Activated T-cell treated with anti-CD3 and anti-CD28 coated beads, Interleukin-2, amount 50 U/mL, for 4 hours (primary cell): ENCODE measurements at regions not wholly inside any gene's neighbourhood (a gene's known extent, or its start where the extent isn't known, plus 50 kb on each side); places are given as distances from the start of the nearest gene placed in this dataset.

ENCODE experiments used
- ATAC-seq, 2 donors: fragments of 200-7000 bp; cut with Tn5 transposase; one replicate each; pipeline ENCODE4 v1.10.0; 2021
- DNase-seq: peaks from one replicate; pipeline ENCODE4 v3.0.0-alpha.2; 2020
- H3K27me3 Mint-ChIP-seq: one replicate; pipeline ENCODE4 v1.8.0; 2021; ENCODE audit warnings: low read depth, mixed read lengths
- H3K36me3 Mint-ChIP-seq: one replicate; pipeline ENCODE4 v1.8.0; 2022; ENCODE audit warnings: mixed read lengths; ENCODE audit not compliant: insufficient read depth
- H3K4me1 Mint-ChIP-seq: one replicate; pipeline ENCODE4 v1.8.0; 2021; ENCODE audit warnings: low read depth, mixed read lengths
- H3K4me3 Mint-ChIP-seq: one replicate; pipeline ENCODE4 v1.8.0; 2021; ENCODE audit warnings: mild to moderate bottlenecking, moderate library complexity, mixed read lengths
- H3K9me3 Mint-ChIP-seq: one replicate; pipeline ENCODE4 v1.8.0; 2021; ENCODE audit warnings: mixed read lengths

DNA sequence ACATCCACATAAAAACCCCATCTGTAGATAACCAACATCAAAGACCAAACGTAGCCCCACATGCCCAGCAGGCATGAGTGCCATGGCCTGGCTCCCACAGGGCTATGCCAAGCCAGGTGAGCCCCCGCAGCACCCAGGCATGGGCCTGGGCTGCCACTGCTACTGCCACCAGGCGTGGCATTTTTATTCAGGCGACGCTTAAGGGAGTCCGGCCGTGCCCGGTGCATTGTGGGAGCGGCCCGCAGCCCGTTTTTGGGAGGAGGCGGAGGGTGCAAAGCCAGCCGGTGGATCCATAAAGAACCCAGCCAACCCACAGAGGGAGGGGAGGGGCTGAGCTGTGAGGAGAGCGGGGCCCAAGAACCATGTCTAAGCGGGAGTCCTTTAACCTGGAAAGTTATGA lies 83.6 kb downstream of the XIST start:
- Mint-ChIP-seq H3K4me3 (no peak overlapping the region), H3K4me1 (peaks cover 3% of the 10 kb centered on the region), H3K27me3 (peaks cover 2% of the 10 kb centered on the region), H3K9me3 (no peaks in the 10 kb centered on the region), H3K36me3 (no peaks in the 10 kb centered on the region)
- DNase-seq (no peak), ATAC-seq (no peak)

GRCh38 chrX:73768160-73768559 lies 84.4 kb downstream of the XIST start:
- H3K4me1 Mint-ChIP-seq: peaks cover 3% of the 10 kb centered on the region
- DNase-seq (no peak), ATAC-seq (no peak)
- no peaks in the 10 kb centered on the region for H3K9me3 Mint-ChIP-seq
- H3K27me3 Mint-ChIP-seq: peaks cover 2% of the 10 kb centered on the region
- H3K36me3 Mint-ChIP-seq: no peaks in the 10 kb centered on the region
- no peak overlapping the region for H3K4me3 Mint-ChIP-seq

- Mint-ChIP-seq H3K9me3 (no peaks in the 10 kb centered on the region), H3K4me3 (no peak overlapping the region), H3K36me3 (no peaks in the 10 kb centered on the region), H3K27me3 (peaks cover 2% of the 10 kb centered on the region), H3K4me1 (peaks cover 3% of the 10 kb centered on the region)
- DNase-seq (no peak), ATAC-seq (no peak)
Observed at GRCh38 chrX:73767017-73767416, 85.5 kb downstream of the XIST start.

GRCh38 chrX:73766431-73766795 lies 86.1 kb downstream of the XIST start:
- Mint-ChIP-seq H3K27me3 (no peaks in the 10 kb centered on the region), H3K9me3 (no peaks in the 10 kb centered on the region), H3K4me1 (peaks cover 3% of the 10 kb centered on the region), H3K36me3 (no peaks in the 10 kb centered on the region), H3K4me3 (no peak overlapping the region)
- DNase-seq (no peak), ATAC-seq (no peak)

- Mint-ChIP-seq H3K36me3 (no peaks in the 10 kb centered on the region), H3K27me3 (no peaks in the 10 kb centered on the region), H3K4me3 (no peak overlapping the region), H3K9me3 (no peaks in the 10 kb centered on the region), H3K4me1 (peaks cover 3% of the 10 kb centered on the region)
- no peak for ATAC-seq
- no peak for DNase-seq
Observed at GRCh38 chrX:73765776-73766430, 86.6 kb downstream of the XIST start.

DNA sequence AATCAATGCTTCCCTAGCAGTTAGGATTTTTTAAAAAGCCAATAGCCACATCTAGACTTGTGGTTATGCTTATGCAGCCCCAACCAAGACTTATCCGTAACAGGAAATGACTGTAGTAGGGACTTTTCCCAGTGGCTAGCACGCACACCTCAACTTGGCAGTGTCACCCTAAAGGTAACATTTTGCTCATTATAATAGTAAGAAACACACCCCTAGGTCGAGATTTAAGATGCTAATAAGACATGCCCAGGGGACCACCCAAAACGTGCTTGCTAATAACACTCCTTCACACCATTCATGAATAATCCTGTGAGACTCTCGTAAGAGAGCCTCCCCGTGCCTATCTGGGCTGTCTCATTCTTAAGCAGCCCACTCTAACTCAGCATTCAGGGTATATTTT lies 94.3 kb downstream of the XIST start:
- peak in 1 of 2 donors; percentile 71 for ATAC-seq
- no peaks in the 10 kb centered on the region for H3K9me3 Mint-ChIP-seq
- H3K27me3 Mint-ChIP-seq: peaks cover 2% of the 10 kb centered on the region
- H3K4me3 Mint-ChIP-seq: no peak overlapping the region
- DNase-seq: no peak
- H3K36me3 Mint-ChIP-seq: no peaks in the 10 kb centered on the region
- H3K4me1 Mint-ChIP-seq: no peaks in the 10 kb centered on the region
